Loucy (cell line): ENCODE measurements at regions not wholly inside any gene's neighbourhood (a gene's known extent, or its start where the extent isn't known, plus 50 kb on each side); places are given as distances from the start of the nearest gene placed in this dataset.

Experiments used
- EZH2phosphoT487 ChIP-seq: fragments of 200-600 bp; IDR thresholded peaks from 2 replicates; pipeline ENCODE4 v1.6.1; 2018; ENCODE audit warnings: antibody characterized with exemption, mild to moderate bottlenecking, moderate library complexity, borderline replicate concordance
- TF ChIP-seq, protein P1 (sequence below): fragments of 200-600 bp; sonication (generic); conservative IDR thresholded peaks from 2 replicates; pipeline ENCODE4 v1.5.1; 2014; ENCODE audit warnings: mild to moderate bottlenecking, antibody characterized with exemption, low read length

DNA sequence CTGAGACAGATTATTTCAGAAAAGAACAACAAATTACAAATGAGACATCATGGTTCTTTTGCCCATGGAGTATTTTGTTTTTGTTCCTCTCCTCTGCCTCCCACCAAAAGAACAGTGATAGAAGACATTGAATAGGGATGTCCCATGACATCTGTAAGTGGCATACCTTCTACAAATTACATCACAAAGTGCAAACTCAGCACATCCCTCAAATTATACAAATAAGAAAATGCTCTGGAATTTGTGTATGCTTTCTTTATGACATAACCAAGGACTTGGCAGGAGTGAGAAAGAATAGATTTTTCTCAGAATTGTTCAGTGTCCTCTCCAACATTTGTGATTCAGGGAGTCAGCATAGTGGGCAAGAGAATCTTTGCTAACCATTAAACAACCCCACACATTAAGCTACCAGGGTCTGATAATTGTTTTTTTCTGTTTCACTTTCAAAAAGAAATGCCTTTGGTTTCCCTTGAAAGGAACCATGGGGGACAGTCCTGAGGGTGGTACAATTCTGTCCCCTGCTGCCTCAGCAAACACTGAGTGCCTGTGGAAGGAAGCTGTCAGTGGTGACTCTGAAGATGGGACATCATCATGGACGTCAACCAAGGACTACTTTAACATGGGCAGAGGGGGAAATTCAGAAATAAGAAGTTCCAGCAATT is 430.3 kb downstream of the AASDHPPT start:
- TF ChIP-seq, protein P1, sequence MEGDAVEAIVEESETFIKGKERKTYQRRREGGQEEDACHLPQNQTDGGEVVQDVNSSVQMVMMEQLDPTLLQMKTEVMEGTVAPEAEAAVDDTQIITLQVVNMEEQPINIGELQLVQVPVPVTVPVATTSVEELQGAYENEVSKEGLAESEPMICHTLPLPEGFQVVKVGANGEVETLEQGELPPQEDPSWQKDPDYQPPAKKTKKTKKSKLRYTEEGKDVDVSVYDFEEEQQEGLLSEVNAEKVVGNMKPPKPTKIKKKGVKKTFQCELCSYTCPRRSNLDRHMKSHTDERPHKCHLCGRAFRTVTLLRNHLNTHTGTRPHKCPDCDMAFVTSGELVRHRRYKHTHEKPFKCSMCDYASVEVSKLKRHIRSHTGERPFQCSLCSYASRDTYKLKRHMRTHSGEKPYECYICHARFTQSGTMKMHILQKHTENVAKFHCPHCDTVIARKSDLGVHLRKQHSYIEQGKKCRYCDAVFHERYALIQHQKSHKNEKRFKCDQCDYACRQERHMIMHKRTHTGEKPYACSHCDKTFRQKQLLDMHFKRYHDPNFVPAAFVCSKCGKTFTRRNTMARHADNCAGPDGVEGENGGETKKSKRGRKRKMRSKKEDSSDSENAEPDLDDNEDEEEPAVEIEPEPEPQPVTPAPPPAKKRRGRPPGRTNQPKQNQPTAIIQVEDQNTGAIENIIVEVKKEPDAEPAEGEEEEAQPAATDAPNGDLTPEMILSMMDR: no peak
- no peak for TF ChIP-seq EZH2phosphoT487
